Stimulated activated CD8-positive, alpha-beta memory T cell treated with anti-CD3 and anti-CD28 coated beads, Interleukin-7, amount 100 ng/mL, for 1 hour (primary cell): ENCODE measurements at regions not wholly inside any gene's neighbourhood (a gene's known extent, or its start where the extent isn't known, plus 50 kb on each side); places are given as distances from the start of the nearest gene placed in this dataset.
"Not testable (repeated sequence)": the region's sequence is repeated elsewhere in the genome, so short reads cannot be mapped to it uniquely, and the experiment has no call there.

Experiments
- DNase-seq, 2 donors: peaks; one replicate each; pipeline ENCODE4 v3.0.0-alpha.2; 2020; ENCODE audit warnings: low read depth in 2 of 2

- DNase-seq: not testable (repeated sequence)
Observed at GRCh38 chr19:27852931-27853330, 1360.0 kb downstream of the UQCRFS1 start.

GRCh38 chr19:27851543-27852060 lies 1361.3 kb downstream of the UQCRFS1 start:
- no peak for DNase-seq

GRCh38 chr19:27851002-27851481 lies 1361.9 kb downstream of the UQCRFS1 start:
- no peak for DNase-seq

GRCh38 chr19:27846944-27847343 lies 1366.0 kb downstream of the UQCRFS1 start:
- no peak for DNase-seq

GRCh38 chr19:27844261-27844660 lies 1368.7 kb downstream of the UQCRFS1 start:
- no peak for DNase-seq

GRCh38 chr19:27843861-27844260 lies 1369.1 kb downstream of the UQCRFS1 start:
- DNase-seq: no peak

- DNase-seq: no peak
Observed at GRCh38 chr19:27833031-27833430, 1379.9 kb downstream of the UQCRFS1 start.

GRCh38 chr19:27828829-27829228 lies 1384.1 kb downstream of the UQCRFS1 start:
- no peak for DNase-seq

- DNase-seq: no peak
Observed at GRCh38 chr19:27824108-27824507, 1388.8 kb downstream of the UQCRFS1 start.

GRCh38 chr19:27822336-27822735 lies 1390.6 kb downstream of the UQCRFS1 start:
- DNase-seq: no peak

- DNase-seq: no peak
Observed at GRCh38 chr19:27821418-27822018, 1391.4 kb downstream of the UQCRFS1 start.

- DNase-seq: no peak
Observed at GRCh38 chr19:27815985-27816384, 1397.0 kb downstream of the UQCRFS1 start.

GRCh38 chr19:27814834-27815233 lies 1398.1 kb downstream of the UQCRFS1 start:
- DNase-seq: not testable (repeated sequence)

- DNase-seq: not testable (repeated sequence)
Observed at GRCh38 chr19:27814274-27814673, 1398.7 kb downstream of the UQCRFS1 start.

GRCh38 chr19:27806471-27807070 lies 1406.4 kb downstream of the UQCRFS1 start:
- no peak for DNase-seq

- DNase-seq: no peak
Observed at GRCh38 chr19:27805848-27806247, 1407.1 kb downstream of the UQCRFS1 start.

- DNase-seq: not testable (repeated sequence)
Observed at GRCh38 chr19:27802293-27802692, 1410.7 kb downstream of the UQCRFS1 start.

- no peak for DNase-seq
Observed at GRCh38 chr19:27796540-27796939, 1416.4 kb downstream of the UQCRFS1 start.

- DNase-seq: no peak
Observed at GRCh38 chr19:27796073-27796472, 1416.9 kb downstream of the UQCRFS1 start.

- no peak for DNase-seq
Observed at GRCh38 chr19:27795369-27795768, 1417.6 kb downstream of the UQCRFS1 start.

- no peak for DNase-seq
Observed at GRCh38 chr19:27794494-27795042, 1418.4 kb downstream of the UQCRFS1 start.

GRCh38 chr19:27793644-27794493 lies 1419.1 kb downstream of the UQCRFS1 start:
- peak; percentile 75 to 78 for DNase-seq
